ENCODE measurements at regions not wholly inside any gene's neighbourhood (a gene's known extent, or its start where the extent isn't known, plus 50 kb on each side); places are given as distances from the start of the nearest gene placed in this dataset.

GRCh38 chr7:155889636-155890511 is 77.6 kb upstream of the SHH start:
- TF ChIP-seq POLR2A (IDR thresholded peaks at IDR 0.05), result no peak
- TF ChIP-seq POLR2AphosphoS5 (IDR thresholded peaks at IDR 0.05), result no peak
- TF ChIP-seq, protein P1, sequence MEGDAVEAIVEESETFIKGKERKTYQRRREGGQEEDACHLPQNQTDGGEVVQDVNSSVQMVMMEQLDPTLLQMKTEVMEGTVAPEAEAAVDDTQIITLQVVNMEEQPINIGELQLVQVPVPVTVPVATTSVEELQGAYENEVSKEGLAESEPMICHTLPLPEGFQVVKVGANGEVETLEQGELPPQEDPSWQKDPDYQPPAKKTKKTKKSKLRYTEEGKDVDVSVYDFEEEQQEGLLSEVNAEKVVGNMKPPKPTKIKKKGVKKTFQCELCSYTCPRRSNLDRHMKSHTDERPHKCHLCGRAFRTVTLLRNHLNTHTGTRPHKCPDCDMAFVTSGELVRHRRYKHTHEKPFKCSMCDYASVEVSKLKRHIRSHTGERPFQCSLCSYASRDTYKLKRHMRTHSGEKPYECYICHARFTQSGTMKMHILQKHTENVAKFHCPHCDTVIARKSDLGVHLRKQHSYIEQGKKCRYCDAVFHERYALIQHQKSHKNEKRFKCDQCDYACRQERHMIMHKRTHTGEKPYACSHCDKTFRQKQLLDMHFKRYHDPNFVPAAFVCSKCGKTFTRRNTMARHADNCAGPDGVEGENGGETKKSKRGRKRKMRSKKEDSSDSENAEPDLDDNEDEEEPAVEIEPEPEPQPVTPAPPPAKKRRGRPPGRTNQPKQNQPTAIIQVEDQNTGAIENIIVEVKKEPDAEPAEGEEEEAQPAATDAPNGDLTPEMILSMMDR (IDR thresholded peaks at IDR 0.05), result no peak
- no peak for DNase-seq (ENCODE audit: low spot score in 2 of 2)
- intact Hi-C loops (cut with DNase I; ENCODE audit: low total_unique reads), result no loop called here

GRCh38 chr7:155887174-155887525 is 74.9 kb upstream of the SHH start:
- no peaks in the 10 kb centered on the region for H3K36me3 ChIP-seq
- H3K27me3 ChIP-seq, result no peaks in the 10 kb centered on the region
- H3K4me3 ChIP-seq, result no peak overlapping the region
- no peaks in the 10 kb centered on the region for H3K4me1 ChIP-seq
- TF ChIP-seq POLR2A (IDR thresholded peaks at IDR 0.05), result no peak
- TF ChIP-seq, protein P1 (IDR thresholded peaks at IDR 0.05), result no peak
- no peak for TF ChIP-seq POLR2AphosphoS5 (IDR thresholded peaks at IDR 0.05)
- intact Hi-C loops (cut with DNase I; ENCODE audit: low total_unique reads), result no loop called here
- no peak overlapping the region for H3K27ac ChIP-seq
- H3K9me3 ChIP-seq, result no peaks in the 10 kb centered on the region
- DNase-seq (ENCODE audit: low spot score in 2 of 2), result no peak

More at GRCh38 chr7:155889636-155890511, 77.6 kb upstream of the SHH start:
- Histone ChIP-seq H3K27ac (no peak overlapping the region), H3K27me3 (no peaks in the 10 kb centered on the region), H3K36me3 (no peaks in the 10 kb centered on the region), H3K9me3 (no peaks in the 10 kb centered on the region), H3K4me1 (no peaks in the 10 kb centered on the region), H3K4me3 (no peak overlapping the region)

DNA sequence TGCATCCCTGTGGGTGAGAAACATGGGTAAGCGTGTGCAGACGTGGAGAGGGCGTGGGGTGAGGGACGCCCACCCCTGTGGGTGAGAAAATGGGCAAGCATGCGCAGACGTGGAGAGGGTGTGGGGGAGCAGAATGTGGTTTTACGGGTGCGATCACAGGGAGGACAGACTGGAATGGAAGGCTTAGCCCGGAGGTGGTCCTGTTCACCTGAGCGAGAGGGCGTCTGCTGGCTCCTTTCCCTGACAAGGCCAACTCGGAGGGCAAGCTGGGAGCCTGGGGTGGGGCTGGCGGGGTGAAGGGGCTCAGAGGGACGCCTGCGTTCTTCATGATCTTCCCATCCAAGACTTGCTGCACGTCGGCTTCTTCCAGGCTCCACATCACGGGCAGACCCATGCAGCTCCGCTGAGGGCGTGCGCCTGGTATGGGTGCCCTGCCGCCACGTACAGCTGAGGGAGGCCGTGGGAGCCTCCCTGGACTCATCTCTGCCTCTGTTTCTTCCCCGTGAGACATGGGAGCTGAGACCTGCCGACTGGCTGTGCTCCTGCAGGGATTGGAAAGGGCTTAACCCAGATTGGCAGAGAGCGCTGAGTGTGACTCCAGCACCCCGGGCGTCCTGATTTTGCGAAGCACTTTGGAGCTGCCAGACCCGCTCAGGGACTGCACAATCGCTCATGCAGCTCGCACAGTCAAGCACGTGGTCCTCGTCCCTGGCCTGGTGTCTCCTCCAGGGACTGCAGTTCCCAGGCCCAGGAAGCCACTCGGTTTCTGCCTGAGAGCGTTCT is 74.3 kb upstream of the SHH start:
- Histone ChIP-seq H3K4me1 (no peaks in the 10 kb centered on the region), H3K36me3 (no peaks in the 10 kb centered on the region), H3K27me3 (no peaks in the 10 kb centered on the region), H3K9me3 (no peaks in the 10 kb centered on the region), H3K27ac (no peak overlapping the region), H3K4me3 (no peak overlapping the region)
- DNase-seq (ENCODE audit: low spot score in 2 of 2), result no peak
- TF ChIP-seq POLR2AphosphoS5 (IDR thresholded peaks at IDR 0.05), result no peak
- no peak for TF ChIP-seq POLR2A (IDR thresholded peaks at IDR 0.05)
- TF ChIP-seq, protein P1 (IDR thresholded peaks at IDR 0.05), result no peak
- intact Hi-C loops (cut with DNase I; ENCODE audit: low total_unique reads), result no loop called here

GRCh38 chr7:155885167-155886155 is 73.2 kb upstream of the SHH start:
- H3K27me3 ChIP-seq, result no peaks in the 10 kb centered on the region
- H3K4me3 ChIP-seq, result peak overlapping the region in 1 of 3 donors; percentile 13
- H3K4me1 ChIP-seq, result no peaks in the 10 kb centered on the region
- intact Hi-C loops (cut with DNase I; ENCODE audit: low total_unique reads), result no loop called here
- H3K36me3 ChIP-seq, result no peaks in the 10 kb centered on the region
- H3K27ac ChIP-seq, result peak overlapping the region in 1 of 2 donors; percentile 32
- no peak for DNase-seq (ENCODE audit: low spot score in 2 of 2)
- TF ChIP-seq, protein P1 (IDR thresholded peaks at IDR 0.05), result no peak
- TF ChIP-seq POLR2AphosphoS5 (IDR thresholded peaks at IDR 0.05) (no peak), POLR2A (IDR thresholded peaks at IDR 0.05) (no peak)
- no peaks in the 10 kb centered on the region for H3K9me3 ChIP-seq

Data from breast epithelium (tissue), 4 donors.